CD4-positive, CD25-positive, alpha-beta regulatory T cell (primary cell): ENCODE measurements at regions not wholly inside any gene's neighbourhood (a gene's known extent, or its start where the extent isn't known, plus 50 kb on each side); places are given as distances from the start of the nearest gene placed in this dataset.

Experiments used
- ATAC-seq, 2 donors: fragments of 150-1000 bp; cut with Tn5 transposase; one replicate each; pipeline ENCODE4 v1.10.0; 2021; ENCODE audit warnings: low read depth in 2 of 2, moderate number of reproducible peaks in 2 of 2, moderate library complexity in 1 of 2
- DNase-seq, 3 donors: peaks; one replicate each; pipeline versions ENCODE4 v3.0.0 to v3.0.0-alpha.2; 2012 to 2022; ENCODE audit warnings: mixed read lengths in 1 of 3
- H3K27ac ChIP-seq: one replicate; pipeline ENCODE4 v1.7.0; 2013; ENCODE audit warnings: mild to moderate bottlenecking, low read length; ENCODE audit not compliant: insufficient read depth, poor library complexity, severe bottlenecking
- H3K27me3 ChIP-seq: one replicate; pipeline ENCODE4 v1.7.0; 2013; ENCODE audit warnings: low read length; ENCODE audit not compliant: control insufficient read depth, insufficient read depth
- H3K36me3 ChIP-seq: one replicate; pipeline ENCODE4 v1.7.0; 2013; ENCODE audit warnings: mild to moderate bottlenecking, low read length, moderate library complexity; ENCODE audit not compliant: control insufficient read depth, insufficient read depth
- H3K4me1 ChIP-seq: 2 replicates; pipeline ENCODE4 v1.7.0; 2013; ENCODE audit warnings: mild to moderate bottlenecking, low read length; ENCODE audit not compliant: insufficient read depth, control insufficient read depth, poor library complexity, severe bottlenecking
- H3K4me3 ChIP-seq: one replicate; pipeline ENCODE4 v1.7.0; 2013; ENCODE audit warnings: low read depth, mild to moderate bottlenecking, low read length, moderate library complexity
- H3K9me3 ChIP-seq, 2 experiments: 1 replicate in 1 of 2; 2 replicates in 1 of 2; pipeline ENCODE4 v1.7.0; 2013; ENCODE audit warnings: low read length in 2 of 2, mild to moderate bottlenecking in 1 of 2, moderate library complexity in 1 of 2; ENCODE audit not compliant: control insufficient read depth in 2 of 2
- H3K27ac Mint-ChIP-seq, 3 donors: one replicate each; pipeline ENCODE4 v1.8.0; 2020 to 2022; ENCODE audit warnings: mild to moderate bottlenecking in 3 of 3, mixed read lengths in 3 of 3, moderate library complexity in 2 of 3
- H3K27me3 Mint-ChIP-seq: one replicate; pipeline ENCODE4 v1.8.0; 2022; ENCODE audit warnings: mild to moderate bottlenecking, mixed read lengths
- H3K36me3 Mint-ChIP-seq: one replicate; pipeline ENCODE4 v1.8.0; 2020; ENCODE audit warnings: mixed read lengths
- H3K4me1 Mint-ChIP-seq, 4 donors: one replicate each; pipeline ENCODE4 v1.8.0; 2020 to 2022; ENCODE audit warnings: mixed read lengths in 4 of 4, mild to moderate bottlenecking in 1 of 4
- H3K4me3 Mint-ChIP-seq, 4 donors: one replicate each; pipeline ENCODE4 v1.8.0; 2020 to 2022; ENCODE audit warnings: mild to moderate bottlenecking in 4 of 4, mixed read lengths in 4 of 4, moderate library complexity in 3 of 4
- H3K9me3 Mint-ChIP-seq, 7 donors: one replicate each; pipeline ENCODE4 v1.8.0; 2020 to 2022; ENCODE audit warnings: mixed read lengths in 7 of 7, mild to moderate bottlenecking in 3 of 7, moderate library complexity in 2 of 7

DNA sequence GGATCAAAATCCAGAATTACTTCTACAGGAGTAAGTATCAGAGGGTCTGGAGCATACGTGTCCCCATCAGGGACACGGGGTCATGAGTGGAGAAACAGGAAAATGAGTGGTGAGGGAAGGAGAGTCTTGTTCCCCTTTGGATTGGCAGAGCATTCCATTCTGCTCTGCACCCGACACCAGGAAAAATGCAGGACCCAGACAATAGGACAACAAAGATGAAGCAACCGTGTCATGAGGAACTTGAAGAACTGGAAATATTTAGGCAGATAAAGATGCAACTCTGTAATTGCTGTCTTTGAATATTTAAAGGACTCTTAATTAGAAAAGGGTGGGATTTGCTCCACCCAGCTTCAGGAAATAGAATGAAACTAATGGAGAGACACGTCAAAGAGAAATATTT lies 89.0 kb upstream of the BLID start:
- Histone ChIP-seq H3K27me3 (peaks cover 4% of the 10 kb centered on the region), H3K4me1 (no peaks in the 10 kb centered on the region), H3K36me3 (no peaks in the 10 kb centered on the region), H3K27ac (no peak overlapping the region), H3K9me3 (no peaks in the 10 kb centered on the region), H3K4me3 (no peak overlapping the region)
- Mint-ChIP-seq H3K36me3 (no peaks in the 10 kb centered on the region), H3K9me3 (peaks cover 0 to 2% (median 0%) of the 10 kb centered on the region in 7 donors), H3K27me3 (no peaks in the 10 kb centered on the region), H3K4me3 (no peak overlapping the region), H3K27ac (no peak overlapping the region), H3K4me1 (no peaks in the 10 kb centered on the region)
- DNase-seq (no peak), ATAC-seq (no peak)

DNA sequence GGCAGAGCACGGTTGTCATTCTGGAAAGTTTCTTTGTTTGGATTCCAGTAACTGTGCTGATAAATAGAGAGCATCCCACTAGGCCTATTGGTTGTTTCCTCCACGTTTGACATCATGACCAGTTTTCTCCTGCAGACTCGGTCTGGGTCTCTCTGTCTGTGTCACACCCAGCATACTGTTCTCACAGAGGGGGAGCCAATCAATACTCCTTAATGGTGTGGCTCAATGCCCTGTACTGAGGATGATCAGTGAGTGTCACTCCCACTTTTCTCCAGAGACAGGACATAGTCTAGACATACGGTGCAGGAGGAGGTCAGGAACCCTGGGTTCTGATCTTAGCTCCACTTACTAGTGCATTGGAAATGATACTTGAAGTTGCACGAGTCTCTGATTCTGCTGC lies 88.2 kb upstream of the BLID start:
- no peaks in the 10 kb centered on the region for H3K27me3 Mint-ChIP-seq
- no peaks in the 10 kb centered on the region for H3K4me1 ChIP-seq
- H3K4me3 Mint-ChIP-seq: no peak overlapping the region
- H3K27me3 ChIP-seq: peaks cover 4% of the 10 kb centered on the region
- no peaks in the 10 kb centered on the region for H3K36me3 Mint-ChIP-seq
- H3K27ac Mint-ChIP-seq: no peak overlapping the region
- no peaks in the 10 kb centered on the region for H3K36me3 ChIP-seq
- no peak overlapping the region for H3K27ac ChIP-seq
- H3K9me3 Mint-ChIP-seq: peaks cover 0 to 2% (median 0%) of the 10 kb centered on the region in 7 donors
- no peak overlapping the region for H3K4me3 ChIP-seq
- DNase-seq (no peak), ATAC-seq (no peak)
- H3K9me3 ChIP-seq: no peaks in the 10 kb centered on the region
- H3K4me1 Mint-ChIP-seq: no peaks in the 10 kb centered on the region

DNA sequence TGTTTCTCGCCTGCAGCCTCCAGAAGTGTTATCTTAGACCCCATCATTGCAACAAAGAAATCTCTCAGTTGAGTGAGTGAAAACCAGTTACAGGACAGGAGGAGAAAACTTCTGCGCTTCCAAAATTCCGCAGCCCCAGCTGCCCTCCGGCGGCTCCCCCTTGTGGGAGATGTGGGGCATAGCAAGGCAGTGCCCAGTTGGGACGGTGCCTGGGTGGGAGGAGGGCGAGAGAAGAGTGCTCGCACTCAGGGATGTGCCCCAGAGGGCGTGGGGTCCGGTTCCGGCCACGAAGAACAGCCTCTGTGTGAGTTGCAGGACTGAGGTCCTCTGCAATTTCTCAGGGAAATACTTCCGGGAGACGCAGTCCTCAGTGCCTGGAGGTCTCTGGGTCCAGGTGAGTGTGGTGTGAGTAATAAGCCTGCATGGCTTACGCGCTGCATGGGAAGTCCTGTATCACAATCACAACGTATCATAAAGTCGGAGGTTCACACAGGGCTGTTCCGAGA lies 87.0 kb upstream of the BLID start:
- H3K9me3 ChIP-seq: no peaks in the 10 kb centered on the region
- no peaks in the 10 kb centered on the region for H3K4me1 Mint-ChIP-seq
- H3K4me1 ChIP-seq: no peaks in the 10 kb centered on the region
- ATAC-seq (peak; percentile 28 to 39), DNase-seq (peak in 1 of 3 donors; percentile 24)
- H3K36me3 ChIP-seq: no peaks in the 10 kb centered on the region
- H3K27me3 ChIP-seq: peaks cover 4% of the 10 kb centered on the region
- peaks cover 0 to 2% (median 0%) of the 10 kb centered on the region in 7 donors for H3K9me3 Mint-ChIP-seq
- no peaks in the 10 kb centered on the region for H3K36me3 Mint-ChIP-seq
- H3K4me3 ChIP-seq: no peak overlapping the region
- no peak overlapping the region for H3K27ac Mint-ChIP-seq
- no peaks in the 10 kb centered on the region for H3K27me3 Mint-ChIP-seq
- H3K27ac ChIP-seq: no peak overlapping the region
- H3K4me3 Mint-ChIP-seq: no peak overlapping the region

DNA sequence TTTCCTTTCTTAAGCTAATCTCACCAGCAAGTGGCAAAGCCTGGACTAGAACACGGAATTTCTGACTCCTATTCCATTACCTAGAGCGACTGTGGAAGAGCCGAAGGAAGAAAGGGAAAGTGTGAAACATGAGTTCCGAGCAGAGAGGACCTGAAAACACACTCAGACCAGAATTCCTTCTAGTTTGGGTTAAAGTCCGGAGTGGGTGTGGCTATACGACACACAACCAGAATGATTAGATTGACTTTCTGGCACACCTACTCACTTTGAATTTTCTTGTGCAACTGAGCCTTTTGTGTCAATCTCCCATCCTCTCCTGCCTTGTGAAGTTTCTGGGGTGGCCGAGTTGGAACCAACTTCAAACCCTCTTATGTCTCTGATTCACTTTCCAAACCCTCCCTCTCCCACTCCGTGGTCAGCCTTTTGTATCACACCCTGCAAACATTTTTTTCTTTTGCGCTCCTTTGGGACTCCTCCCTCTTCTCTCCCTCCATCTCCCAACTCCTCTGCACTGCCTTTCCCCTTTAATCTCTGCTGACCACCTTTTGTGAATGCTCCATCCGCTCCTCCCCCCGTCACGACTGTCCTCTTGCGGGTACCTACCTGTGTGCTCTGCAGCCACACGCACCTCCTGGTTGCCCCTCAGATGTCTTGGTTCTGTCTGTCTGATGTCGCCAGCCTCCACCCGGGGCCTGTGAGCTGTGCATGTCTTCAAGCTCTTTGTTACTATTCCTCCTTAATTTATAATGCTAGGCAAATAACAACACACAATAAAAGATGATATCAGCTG lies 86.3 kb upstream of the BLID start:
- Histone ChIP-seq H3K27ac (no peak overlapping the region), H3K4me1 (no peaks in the 10 kb centered on the region), H3K27me3 (peaks cover 4% of the 10 kb centered on the region), H3K4me3 (no peak overlapping the region), H3K9me3 (no peaks in the 10 kb centered on the region), H3K36me3 (no peaks in the 10 kb centered on the region)
- H3K36me3 Mint-ChIP-seq: peaks cover 3% of the 10 kb centered on the region
- DNase-seq: no peak
- peaks cover 0 to 2% (median 0%) of the 10 kb centered on the region in 7 donors for H3K9me3 Mint-ChIP-seq
- H3K27ac Mint-ChIP-seq: no peak overlapping the region
- no peaks in the 10 kb centered on the region for H3K4me1 Mint-ChIP-seq
- H3K27me3 Mint-ChIP-seq: no peaks in the 10 kb centered on the region
- no peak overlapping the region for H3K4me3 Mint-ChIP-seq
- ATAC-seq: no peak

DNA sequence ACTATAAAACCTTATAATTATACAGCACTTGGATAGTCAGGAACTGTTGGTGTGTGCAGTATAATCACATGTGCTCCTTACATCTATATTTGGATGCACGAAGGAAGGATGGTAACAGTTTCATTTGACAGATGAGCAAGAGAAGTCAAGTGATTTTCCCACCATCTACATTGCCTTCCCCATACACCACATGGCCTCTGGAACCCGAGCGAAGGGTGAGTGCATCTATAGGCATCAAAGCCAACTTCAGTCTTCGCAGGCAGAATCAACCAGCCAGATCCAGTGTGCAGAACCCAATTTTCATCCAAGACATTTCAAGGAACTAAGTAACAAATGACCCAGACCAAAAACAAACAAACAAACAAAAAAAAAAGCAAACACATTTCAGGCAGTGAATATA lies 85.1 kb upstream of the BLID start:
- ATAC-seq (no peak), DNase-seq (no peak)
- no peak overlapping the region for H3K27ac ChIP-seq
- H3K4me1 ChIP-seq: no peaks in the 10 kb centered on the region
- Mint-ChIP-seq H3K4me3 (no peak overlapping the region), H3K36me3 (peaks cover 4% of the 10 kb centered on the region), H3K27ac (no peak overlapping the region), H3K9me3 (peaks cover 0 to 2% (median 0%) of the 10 kb centered on the region in 7 donors), H3K27me3 (no peaks in the 10 kb centered on the region), H3K4me1 (no peaks in the 10 kb centered on the region)
- no peaks in the 10 kb centered on the region for H3K36me3 ChIP-seq
- no peak overlapping the region for H3K4me3 ChIP-seq
- H3K27me3 ChIP-seq: peaks cover 4% of the 10 kb centered on the region
- no peaks in the 10 kb centered on the region for H3K9me3 ChIP-seq

DNA sequence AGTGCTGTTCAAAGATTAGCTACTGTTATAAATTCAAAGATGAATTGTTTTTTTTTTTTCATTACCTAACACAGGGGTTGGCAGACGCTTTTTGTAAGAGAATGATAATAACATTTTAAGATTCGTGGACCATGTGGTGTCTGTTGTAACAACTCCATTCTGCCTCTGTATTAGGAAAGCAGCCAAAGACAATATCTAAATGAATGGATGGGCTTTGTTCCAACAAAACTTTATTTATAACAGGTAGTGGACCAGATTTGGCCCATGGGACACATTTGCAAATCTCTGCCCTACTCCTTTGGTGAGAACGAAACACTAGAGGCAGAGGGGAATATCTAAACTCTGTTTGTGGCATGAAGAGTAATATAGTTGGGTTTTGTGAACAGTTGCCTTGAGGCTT lies 83.6 kb upstream of the BLID start:
- Histone ChIP-seq H3K9me3 (no peaks in the 10 kb centered on the region), H3K36me3 (no peaks in the 10 kb centered on the region), H3K4me1 (no peaks in the 10 kb centered on the region), H3K27ac (no peak overlapping the region), H3K4me3 (no peak overlapping the region), H3K27me3 (peaks cover 4% of the 10 kb centered on the region)
- ATAC-seq: no peak
- Mint-ChIP-seq H3K9me3 (peaks cover 0 to 2% (median 0%) of the 10 kb centered on the region in 7 donors), H3K27ac (no peak overlapping the region), H3K4me3 (no peak overlapping the region), H3K36me3 (peaks cover 4% of the 10 kb centered on the region), H3K4me1 (no peaks in the 10 kb centered on the region), H3K27me3 (peaks cover 2% of the 10 kb centered on the region)
- no peak for DNase-seq

DNA sequence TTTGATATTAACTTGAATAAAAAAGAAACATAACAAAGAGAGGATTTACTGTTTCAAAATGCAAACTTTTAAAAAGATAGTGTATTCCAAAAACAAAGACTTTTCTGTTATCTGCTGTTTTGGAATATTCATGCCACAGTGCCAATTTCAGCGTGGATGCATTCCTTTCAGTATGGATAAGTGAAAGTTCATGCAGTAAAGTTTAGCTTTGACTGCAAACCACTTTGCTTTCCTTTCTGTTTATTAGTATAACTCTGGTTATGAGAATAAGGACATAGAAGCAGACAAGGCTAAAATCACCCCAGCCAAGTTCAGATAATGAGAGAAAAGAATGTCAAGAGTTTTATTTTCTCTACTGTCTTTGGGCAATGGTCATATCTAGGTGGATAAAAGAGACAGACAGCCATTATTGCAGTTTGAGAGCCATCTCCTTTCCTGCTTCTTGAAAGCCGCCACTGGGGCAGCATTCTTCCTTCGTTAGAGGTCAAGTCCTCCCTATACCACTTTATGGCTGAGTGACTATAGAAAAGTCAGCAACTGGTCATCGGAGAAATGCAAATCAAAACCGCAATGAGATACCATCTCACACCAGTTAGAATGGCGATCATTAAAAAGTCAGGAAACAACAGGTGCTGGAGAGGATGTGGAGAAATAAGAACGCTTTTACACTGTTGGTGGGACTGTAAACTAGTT lies 82.4 kb upstream of the BLID start:
- H3K4me1 ChIP-seq: no peaks in the 10 kb centered on the region
- Mint-ChIP-seq H3K36me3 (peaks cover 4% of the 10 kb centered on the region), H3K4me3 (no peak overlapping the region), H3K27me3 (peaks cover 6% of the 10 kb centered on the region), H3K9me3 (peaks cover 0 to 4% (median 0%) of the 10 kb centered on the region in 7 donors), H3K27ac (no peak overlapping the region), H3K4me1 (no peaks in the 10 kb centered on the region)
- H3K27me3 ChIP-seq: no peaks in the 10 kb centered on the region
- DNase-seq (no peak), ATAC-seq (no peak)
- H3K27ac ChIP-seq: no peak overlapping the region
- H3K9me3 ChIP-seq: no peaks in the 10 kb centered on the region
- H3K36me3 ChIP-seq: no peaks in the 10 kb centered on the region
- H3K4me3 ChIP-seq: no peak overlapping the region
